ENCODE measurements at regions not wholly inside any gene's neighbourhood (a gene's known extent, or its start where the extent isn't known, plus 50 kb on each side); places are given as distances from the start of the nearest gene placed in this dataset.

DNA sequence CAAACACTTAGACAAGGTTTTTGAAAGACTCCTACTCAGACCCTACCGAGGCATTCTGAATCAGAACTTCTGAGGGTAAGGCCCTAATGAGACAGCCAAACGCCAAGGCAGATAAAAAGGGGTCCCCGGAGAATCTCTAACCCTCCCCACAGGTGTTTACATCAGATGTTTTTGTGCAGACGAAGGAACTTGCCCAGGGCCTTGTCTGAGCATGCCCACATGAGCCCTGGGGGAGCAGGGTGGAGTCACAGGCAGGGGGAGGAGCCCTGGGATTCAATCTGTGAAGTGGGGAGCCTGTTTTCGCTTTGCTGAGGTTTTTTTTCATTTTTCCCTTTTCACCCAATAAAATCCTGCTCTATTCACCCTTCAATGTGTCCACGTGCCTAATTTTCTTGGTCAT lies 61.6 kb upstream of the MED4 start:
- Histone ChIP-seq H3K9me3 (no peaks in the 10 kb centered on the region), H3K4me1 (peaks cover 35% of the 10 kb centered on the region), H3K27me3 (ENCODE audit: low read depth) (no peaks in the 10 kb centered on the region), H3K36me3 (no peaks in the 10 kb centered on the region), H3K27ac (peak overlapping the region; percentile 72), H3K4me3 (no peak overlapping the region)
- intact Hi-C loops (cut with DNase I), result no loop called here
- peak; percentile 38 to 50 for ATAC-seq
- no peak for TF ChIP-seq CTCF (IDR thresholded peaks at IDR 0.05)
- no peak for DNase-seq

- H3K27ac ChIP-seq, result peak overlapping the region; percentile 72
- peaks cover 29% of the 10 kb centered on the region for H3K4me1 ChIP-seq
- intact Hi-C loops (cut with DNase I), result no loop called here
- DNase-seq, result no peak
- no peaks in the 10 kb centered on the region for H3K36me3 ChIP-seq
- H3K27me3 ChIP-seq (ENCODE audit: low read depth), result no peaks in the 10 kb centered on the region
- ATAC-seq, result peak; percentile 72 to 76
- no peak overlapping the region for H3K4me3 ChIP-seq
- H3K9me3 ChIP-seq, result no peaks in the 10 kb centered on the region
- no peak for TF ChIP-seq CTCF (IDR thresholded peaks at IDR 0.05)
Observed at GRCh38 chr13:48155848-48156247, 60.9 kb upstream of the MED4 start.

DNA sequence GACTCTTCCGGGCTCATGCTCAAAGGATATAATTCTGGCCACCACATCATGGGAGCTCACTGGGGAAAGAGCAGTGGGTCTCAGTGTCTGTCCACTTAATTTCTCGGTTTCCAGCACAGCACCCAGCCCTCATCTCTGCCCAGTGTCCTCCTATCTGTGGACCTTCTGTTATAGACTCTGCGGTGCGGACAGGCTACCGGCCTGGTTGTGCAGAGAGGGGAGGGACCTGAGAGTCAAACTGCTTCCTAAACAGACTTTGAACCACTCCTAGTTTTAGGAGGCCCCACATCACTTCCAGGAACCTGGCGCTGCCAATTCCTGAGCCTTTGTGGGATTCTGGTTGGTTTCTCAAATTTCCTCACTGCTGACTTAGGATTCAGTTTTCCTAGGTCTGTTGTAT lies 59.8 kb upstream of the MED4 start:
- no peak for ATAC-seq
- Histone ChIP-seq H3K27me3 (ENCODE audit: low read depth) (no peaks in the 10 kb centered on the region), H3K4me3 (no peak overlapping the region), H3K9me3 (no peaks in the 10 kb centered on the region), H3K4me1 (peaks cover 26% of the 10 kb centered on the region), H3K27ac (peak overlapping the region; percentile 72), H3K36me3 (no peaks in the 10 kb centered on the region)
- TF ChIP-seq CTCF (IDR thresholded peaks at IDR 0.05), result no peak
- intact Hi-C loops (cut with DNase I), result no loop called here
- DNase-seq, result no peak

DNA sequence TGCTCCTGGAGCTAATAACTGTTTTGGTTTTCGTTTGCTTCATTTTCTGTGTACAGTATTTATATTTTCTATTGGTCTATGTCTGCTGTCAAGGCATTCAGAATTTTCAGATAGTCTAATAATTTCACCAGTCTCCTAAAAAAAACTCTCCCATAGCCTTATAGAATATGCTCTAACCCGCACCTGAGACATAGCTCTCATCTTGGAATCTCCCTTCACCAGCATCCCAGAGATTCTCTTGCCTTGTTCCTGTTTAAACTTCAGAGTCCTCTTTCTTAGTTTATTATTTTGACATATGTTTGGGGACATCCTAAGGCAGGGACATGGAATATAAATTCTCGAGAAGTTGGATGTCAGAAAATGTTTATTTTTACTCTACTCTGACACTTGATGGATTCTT lies 58.3 kb upstream of the MED4 start:
- H3K4me3 ChIP-seq, result no peak overlapping the region
- H3K9me3 ChIP-seq, result no peaks in the 10 kb centered on the region
- intact Hi-C loops (cut with DNase I), result no loop called here
- ATAC-seq, result no peak
- H3K27me3 ChIP-seq (ENCODE audit: low read depth), result no peaks in the 10 kb centered on the region
- no peak for TF ChIP-seq CTCF (IDR thresholded peaks at IDR 0.05)
- no peaks in the 10 kb centered on the region for H3K36me3 ChIP-seq
- peaks cover 20% of the 10 kb centered on the region for H3K4me1 ChIP-seq
- no peak overlapping the region for H3K27ac ChIP-seq
- no peak for DNase-seq

- no peak overlapping the region for H3K4me3 ChIP-seq
- intact Hi-C loops (cut with DNase I), result no loop called here
- ATAC-seq, result no peak
- no peaks in the 10 kb centered on the region for H3K27me3 ChIP-seq (ENCODE audit: low read depth)
- H3K9me3 ChIP-seq, result no peaks in the 10 kb centered on the region
- no peaks in the 10 kb centered on the region for H3K36me3 ChIP-seq
- peaks cover 13% of the 10 kb centered on the region for H3K4me1 ChIP-seq
- H3K27ac ChIP-seq, result peak overlapping the region; percentile 54
- DNase-seq, result no peak
- no peak for TF ChIP-seq CTCF (IDR thresholded peaks at IDR 0.05)
Observed at GRCh38 chr13:48151363-48152161, 56.7 kb upstream of the MED4 start.
